Astrocyte (in vitro differentiated cells and primary cell): ENCODE measurements at regions not wholly inside any gene's neighbourhood (a gene's known extent, or its start where the extent isn't known, plus 50 kb on each side); places are given as distances from the start of the nearest gene placed in this dataset.

Experiments
- CTCF ChIP-seq: IDR thresholded peaks from 2 replicates; pipeline ENCODE4 v1.5.1; 2011; ENCODE audit warnings: low read depth, mild to moderate bottlenecking, inconsistent platforms, low read length, moderate library complexity; ENCODE audit not compliant: insufficient read depth
- EZH2 ChIP-seq: IDR thresholded peaks from 2 replicates; pipeline ENCODE4 v1.6.1; 2012; ENCODE audit warnings: mild to moderate bottlenecking, low read length, inconsistent platforms; ENCODE audit not compliant: insufficient read depth

- no peak for TF ChIP-seq CTCF
- TF ChIP-seq EZH2: no peak
Observed at GRCh38 chr2:18066066-18066465, 187.6 kb downstream of the KCNS3 start.
